GM19467 (cell line): ENCODE measurements at regions not wholly inside any gene's neighbourhood (a gene's known extent, or its start where the extent isn't known, plus 50 kb on each side); places are given as distances from the start of the nearest gene placed in this dataset.
"Not testable (repeated sequence)": the region's sequence is repeated elsewhere in the genome, so short reads cannot be mapped to it uniquely, and the experiment has no call there.

Experiments
- ATAC-seq: cut with Tn5 transposase; IDR thresholded peaks from one replicate; pipeline ENCODE4 v1.9.1; 2021; ENCODE audit warnings: mild to moderate bottlenecking, moderate library complexity; ENCODE audit not compliant: unreplicated experiment

DNA sequence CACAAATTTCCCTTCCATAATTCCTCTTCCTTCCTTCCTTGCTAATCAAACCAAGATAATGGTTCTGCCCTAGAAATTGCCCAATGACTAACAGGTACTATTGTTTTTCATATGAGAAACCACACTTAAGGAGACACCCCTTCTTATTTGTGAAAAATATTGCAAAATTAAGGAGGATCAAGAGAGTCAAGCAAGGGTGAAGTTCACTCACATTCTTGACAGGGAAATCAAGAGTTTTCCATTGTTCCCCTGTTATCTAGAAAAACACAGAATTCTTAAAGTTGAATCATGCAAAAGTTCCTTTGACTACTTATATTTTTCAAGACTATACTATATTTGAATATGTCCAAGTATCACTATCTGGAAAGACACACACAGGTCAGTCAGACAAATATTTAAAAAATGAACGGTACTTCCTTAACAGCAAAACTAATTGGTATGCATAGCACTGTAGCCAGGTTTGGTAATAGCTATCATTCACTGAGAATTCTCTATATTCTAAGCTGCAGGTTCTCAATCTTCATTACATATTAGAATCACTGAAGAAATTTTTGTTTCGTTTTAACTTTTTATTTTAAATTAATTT, 897.2 kb downstream of the DIAPH3 start:
- no peak for ATAC-seq

DNA sequence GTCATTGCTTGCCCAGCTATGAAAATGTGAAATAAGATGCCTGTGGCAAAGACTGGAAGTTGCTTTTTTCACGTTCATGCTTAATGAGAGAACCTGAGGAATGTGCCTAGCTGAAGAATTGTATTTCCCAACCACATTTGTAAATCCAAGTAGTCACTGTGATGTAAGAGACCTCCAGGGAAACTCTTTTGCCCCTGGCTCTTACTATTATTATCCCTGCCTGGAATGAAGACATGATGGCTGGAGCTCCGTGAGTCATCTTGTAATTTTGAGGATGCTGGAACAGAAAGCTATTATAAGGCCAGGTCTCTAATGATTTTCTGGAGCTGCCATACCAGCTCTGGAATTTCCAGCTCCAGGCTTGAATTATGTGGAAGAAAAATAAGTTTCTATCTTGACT, 894.3 kb downstream of the DIAPH3 start:
- no peak for ATAC-seq

DNA sequence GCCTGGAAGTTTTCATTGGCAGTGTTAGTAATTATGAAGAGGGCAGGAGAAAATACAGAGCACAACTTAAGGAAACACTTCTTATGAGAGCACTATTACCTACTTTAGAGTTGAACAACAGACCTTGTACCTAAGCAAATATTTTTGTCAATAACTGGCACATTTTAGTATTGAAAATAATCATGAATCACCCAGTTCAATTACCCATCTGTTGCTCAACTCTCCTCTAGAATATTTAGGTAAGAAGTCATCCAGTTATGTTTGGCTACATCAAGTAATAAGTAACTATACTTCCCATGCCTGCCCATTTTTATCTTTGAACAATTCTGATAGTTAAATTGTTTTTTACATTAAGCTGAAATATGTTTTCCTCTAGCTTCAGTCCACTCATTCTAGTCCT, 893.4 kb downstream of the DIAPH3 start:
- ATAC-seq = no peak

DNA sequence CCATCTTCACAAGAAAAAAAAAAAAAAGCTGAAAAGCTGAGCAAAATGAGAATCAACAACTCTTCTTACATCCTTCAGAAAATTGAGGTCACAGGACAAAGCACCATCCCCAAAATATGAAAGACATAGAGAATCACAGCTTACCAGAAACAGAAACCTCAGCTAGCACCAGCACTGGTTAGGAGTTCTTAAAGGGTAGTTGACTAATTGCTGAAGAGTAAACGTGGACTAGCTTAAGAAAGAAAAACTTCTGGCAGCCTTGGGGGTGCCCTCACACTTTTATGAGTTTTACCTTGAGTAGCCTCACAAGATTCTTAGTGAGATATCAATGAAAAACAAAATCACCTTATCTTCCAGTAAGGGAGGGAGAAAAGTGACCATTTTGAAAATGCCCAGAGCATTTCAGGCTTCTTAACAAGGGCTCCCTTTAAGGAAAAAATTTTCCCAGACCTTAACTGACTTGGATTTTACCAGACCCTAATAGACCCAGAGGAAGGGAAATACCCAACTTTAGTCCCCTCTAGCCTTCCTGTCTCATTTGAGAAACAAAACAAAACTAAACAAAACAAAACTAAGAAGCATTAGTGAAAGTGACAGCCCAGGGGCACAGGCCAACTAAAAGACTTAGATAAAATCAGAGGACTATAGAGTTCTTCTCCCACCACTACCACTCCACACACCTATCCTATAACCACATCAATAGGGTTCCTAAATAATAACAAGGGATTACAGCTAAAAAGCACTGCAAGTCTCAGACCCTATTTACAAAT, 888.6 kb downstream of the DIAPH3 start:
- ATAC-seq = no peak

DNA sequence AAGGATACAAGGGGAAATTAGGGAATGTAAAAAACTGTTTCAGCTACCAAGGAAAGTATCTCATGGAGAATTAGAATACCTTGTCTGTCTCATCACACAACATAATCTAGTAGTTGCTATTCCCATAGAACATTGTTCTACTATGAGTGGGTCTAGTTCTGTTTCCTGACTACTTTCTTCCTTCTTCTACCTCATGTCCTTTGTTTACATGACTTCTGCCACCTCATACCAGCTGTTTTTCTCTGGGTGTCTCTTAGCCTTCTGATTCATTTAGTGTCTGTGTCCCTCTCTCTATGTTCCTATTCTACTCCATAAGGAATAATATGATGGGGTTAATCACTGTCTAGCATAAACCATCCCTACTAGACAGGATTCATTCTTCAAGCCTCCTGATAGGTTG, 887.3 kb downstream of the DIAPH3 start:
- ATAC-seq = no peak

DNA sequence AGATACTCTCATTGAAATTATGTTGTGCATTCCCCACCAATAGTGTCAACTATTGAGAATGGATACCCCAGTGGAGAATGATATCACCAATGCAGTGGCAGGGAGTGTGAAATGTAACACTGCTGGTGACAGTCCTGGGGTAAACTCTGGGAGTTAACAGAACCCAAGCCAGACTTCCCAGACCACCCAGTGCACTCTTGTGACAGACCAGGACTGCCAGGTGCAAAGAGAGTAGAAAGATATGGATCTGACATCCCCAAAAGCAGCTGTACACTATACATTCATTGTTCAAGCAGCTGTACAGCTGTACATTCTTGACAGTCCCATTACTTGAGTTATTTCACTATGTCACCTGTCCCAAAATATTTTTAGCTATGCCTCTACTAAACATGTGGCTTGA, 886.6 kb downstream of the DIAPH3 start:
- no peak for ATAC-seq

DNA sequence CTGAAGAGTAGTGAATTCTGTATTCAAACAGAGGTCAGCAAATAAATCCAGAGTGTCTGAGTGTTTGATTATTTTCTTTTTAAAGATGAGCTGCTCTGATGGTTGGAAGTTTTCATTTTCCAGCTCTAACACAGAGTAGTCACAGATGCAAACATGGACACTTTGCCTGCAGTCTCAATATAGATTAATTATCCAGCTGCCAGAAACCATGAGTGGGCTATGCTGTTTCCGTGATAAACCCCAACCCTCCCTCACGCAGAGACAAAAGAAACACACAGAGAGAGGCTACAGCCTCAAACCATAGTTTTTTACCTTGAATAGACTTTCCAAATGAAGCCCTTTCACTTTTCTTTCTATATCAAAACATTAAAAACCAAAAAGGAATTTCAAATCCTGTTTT, 884.7 kb downstream of the DIAPH3 start:
- no peak for ATAC-seq

DNA sequence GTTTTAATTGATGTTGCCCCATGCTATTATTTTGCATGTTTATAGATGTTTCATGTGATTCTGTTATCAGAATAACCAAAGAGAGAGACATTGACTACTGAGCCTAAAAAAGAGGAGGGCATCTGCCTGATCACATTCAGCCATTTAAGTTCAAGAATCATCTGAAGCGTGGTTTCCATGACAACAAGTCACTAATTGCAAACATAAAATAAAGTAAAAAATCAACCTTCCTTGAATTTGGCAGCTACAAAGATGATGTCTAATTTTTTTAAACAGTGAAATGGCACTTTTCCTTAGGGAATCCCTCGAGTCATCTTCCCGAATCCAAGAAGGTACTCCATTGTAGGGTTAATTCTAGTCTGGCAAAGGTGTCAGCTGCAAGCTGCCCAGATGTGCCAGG, 884.2 kb downstream of the DIAPH3 start:
- no peak for ATAC-seq

DNA sequence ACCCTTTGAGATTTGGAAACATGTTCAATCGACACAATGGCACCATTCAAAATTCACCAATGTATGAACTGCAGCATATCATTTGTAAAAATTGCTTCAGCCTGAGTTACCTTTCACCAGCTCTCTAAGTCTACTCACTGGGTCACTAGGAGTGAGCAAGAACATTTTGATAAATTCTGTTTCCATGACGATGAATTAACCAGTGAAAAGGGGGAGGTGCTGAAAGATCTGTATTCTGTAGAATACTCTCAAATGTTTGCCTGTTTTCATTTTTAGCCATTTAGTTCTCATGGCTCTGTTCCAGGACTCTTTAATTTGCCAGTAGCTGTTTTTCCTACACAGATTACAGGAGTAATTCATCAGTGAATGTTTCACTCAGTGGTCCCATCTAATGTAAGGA, 883.4 kb downstream of the DIAPH3 start:
- no peak for ATAC-seq

DNA sequence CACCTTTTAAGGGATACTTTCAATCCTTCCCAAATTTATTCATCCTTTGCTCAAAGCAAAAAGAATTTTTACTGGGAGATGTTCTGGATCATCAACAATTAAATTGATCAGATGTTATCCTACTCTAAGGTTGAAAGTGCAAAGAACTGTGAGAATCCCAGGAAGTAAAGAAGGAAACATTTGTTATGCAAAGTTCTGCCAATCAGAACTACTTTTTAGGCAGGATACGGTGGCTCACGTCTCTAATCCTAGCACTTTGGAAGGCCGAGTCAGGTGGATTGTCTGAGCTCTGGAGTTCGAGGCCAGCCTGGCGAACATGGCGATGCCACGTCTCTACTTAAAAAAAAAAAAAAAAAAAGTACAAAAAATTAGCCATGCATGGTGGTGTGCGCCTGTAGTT, 882.3 kb downstream of the DIAPH3 start:
- ATAC-seq = no peak

DNA sequence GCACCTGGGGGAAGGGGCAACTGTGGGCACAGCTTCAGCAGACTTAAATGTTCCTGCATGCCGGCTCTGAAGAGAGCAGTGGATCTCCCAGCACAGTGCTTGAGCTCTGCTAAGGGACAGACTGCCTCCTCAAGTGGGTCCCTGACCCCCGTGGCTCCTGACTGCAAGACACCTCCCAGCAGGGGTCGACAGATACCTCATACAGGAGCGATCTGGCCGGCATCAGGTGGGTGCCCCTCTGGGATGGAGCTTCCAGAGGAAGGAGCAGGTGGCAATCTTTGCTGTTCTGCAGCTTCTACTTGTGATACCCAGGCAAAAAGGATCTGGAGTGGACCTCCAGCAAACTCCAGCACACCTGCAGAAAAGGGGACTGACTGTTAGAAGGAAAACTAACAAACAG, 871.5 kb downstream of the DIAPH3 start:
- not testable (repeated sequence) for ATAC-seq

DNA sequence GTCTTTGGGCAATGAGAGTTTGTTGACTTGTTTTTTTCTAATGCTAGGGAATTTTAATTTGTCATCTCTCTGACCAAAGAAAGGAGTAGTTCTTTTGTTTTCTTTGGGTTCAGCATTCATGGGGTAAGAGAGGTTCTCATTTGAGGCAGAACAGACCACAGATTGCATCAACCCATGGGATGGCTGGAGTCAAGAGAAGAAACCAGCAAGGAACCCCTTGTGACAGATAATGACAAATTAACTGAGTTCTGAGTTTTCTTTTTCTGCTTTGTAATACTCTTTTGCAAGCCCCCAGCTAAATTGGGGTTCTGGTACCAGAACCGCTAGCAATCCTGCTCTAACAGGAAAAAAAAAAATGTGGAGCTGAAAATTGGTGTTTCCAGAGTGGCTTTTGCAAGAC, 864.1 kb downstream of the DIAPH3 start:
- no peak for ATAC-seq

DNA sequence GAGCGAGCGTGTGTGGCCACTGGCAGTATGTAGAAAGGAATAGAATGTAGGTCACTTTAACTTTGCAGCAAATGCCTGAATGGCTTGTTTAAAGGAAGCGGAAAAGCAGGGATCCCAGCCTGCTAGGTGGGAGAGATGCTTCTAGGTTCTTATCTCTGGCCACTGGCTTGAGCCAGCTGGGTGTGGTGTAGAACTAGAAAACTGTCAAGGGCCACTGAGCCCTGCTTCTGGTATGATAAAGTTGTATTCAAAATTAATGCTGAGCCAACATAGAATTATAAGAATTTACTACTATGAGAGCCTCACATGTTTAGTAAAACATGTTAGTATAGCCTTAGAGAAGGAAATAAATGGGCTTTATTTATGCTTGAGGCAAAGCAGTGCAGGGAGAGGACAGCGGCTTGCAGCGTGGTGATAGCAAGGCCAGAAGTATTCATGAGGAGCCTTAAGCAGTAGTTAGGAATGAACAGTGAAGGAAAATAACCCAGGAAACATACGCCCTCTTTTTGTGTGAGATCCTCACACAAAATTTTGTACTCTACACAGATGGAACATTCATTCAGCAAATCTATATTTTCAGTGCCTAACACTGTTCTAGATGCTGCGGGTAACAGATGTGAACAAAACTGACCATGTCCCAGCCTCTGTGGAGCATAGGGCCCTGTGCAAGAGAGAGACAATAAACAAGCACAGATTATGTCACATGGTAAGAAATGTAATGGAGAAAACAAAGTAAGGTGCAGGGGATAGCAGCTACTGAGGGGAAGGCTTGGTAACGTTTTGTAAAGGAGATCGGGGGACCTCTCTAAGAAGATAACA, 863.2 kb downstream of the DIAPH3 start:
- ATAC-seq = no peak

DNA sequence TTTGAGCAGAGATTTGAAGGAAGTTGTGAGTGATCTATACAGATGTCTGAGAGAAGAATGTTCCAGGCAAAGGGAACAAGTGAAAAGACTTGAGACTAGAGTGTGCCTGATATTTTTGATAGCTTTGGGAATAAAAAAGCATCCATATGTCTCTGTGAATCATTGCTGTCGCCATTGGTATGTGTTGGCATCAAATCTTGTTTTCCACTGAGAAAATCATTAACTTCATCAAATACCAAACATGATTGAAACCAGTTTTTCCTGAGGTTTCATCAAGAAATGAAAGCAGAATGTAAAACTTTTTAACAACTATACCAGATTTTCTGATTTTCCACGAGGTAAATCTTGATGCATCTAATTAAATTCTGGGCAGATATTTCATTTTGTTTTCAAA, 862.6 kb downstream of the DIAPH3 start:
- ATAC-seq = no peak

DNA sequence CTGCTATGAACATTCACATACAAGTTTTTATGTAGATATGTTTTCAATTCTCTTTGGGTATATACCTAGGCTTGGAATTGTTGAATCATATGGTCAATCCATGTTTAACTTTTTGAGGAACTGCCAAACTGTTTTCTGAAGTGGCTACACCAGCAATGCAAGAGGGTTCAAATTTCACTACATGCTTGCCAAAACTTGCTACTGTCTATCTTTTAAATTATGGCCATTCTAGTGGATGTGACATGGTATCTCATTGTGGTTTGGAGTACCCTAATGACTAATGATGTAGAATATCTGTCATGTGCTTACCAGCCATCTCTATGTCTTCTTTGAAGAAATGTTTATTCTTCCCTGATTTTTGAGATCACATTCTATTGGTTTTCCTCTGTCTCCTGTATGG, 860.3 kb downstream of the DIAPH3 start:
- no peak for ATAC-seq

DNA sequence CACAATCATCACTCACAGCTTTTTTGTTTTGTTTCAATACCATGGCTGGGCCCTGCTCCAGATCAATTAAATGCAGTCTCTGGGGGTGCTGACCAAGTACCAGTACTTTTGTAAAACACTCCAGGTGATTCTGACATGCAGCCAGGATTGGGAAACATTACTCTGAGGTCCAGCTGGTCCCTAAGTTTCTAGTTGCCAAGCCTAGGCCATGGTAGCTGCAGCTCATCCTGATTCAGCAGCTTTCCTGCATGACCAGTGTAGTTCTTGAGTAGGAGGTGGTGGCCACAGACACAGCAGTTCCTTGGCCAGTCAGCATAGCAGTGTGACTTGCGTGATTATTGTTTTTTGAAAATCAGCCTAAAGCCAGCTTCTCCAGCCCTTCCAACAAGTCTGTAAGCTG, 859.1 kb downstream of the DIAPH3 start:
- ATAC-seq = no peak

DNA sequence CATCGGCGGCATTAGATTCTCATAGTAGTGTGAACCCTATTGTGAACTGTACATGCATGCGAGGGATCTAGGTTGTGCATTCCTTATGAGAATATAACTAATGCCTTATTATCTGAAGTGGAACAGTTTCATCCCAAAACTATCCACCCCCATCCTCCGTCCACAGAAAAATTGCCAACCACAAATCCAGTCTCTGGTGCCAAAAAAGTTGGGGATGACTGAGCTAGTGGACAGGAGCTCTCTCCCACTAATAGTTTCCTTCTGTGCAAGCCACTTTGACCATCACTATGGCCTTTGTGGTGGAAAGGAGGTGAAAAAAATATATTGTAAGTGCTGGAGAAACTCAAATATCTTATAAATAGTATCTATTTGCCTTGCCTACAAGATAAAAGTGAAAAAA, 857.8 kb downstream of the DIAPH3 start:
- ATAC-seq = no peak

DNA sequence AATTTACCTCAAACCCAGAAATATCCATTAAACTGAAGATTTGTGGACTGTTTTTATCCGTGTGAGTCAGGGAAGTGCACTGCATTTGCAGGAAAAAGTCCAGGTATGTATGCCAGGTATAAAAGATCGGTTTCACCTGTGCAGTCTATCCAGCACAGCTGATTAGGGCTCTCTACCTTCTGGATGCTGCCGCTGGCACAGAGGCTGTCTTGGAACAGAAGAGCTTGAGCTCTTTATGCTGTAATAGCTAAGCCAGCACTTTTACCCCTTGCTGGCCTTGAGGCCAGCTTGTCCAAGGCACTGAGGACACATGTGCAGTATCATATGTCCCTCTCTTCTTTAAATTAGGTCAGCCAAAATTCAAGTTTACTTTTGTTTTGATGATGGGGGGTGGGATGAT, 851.0 kb downstream of the DIAPH3 start:
- no peak for ATAC-seq

DNA sequence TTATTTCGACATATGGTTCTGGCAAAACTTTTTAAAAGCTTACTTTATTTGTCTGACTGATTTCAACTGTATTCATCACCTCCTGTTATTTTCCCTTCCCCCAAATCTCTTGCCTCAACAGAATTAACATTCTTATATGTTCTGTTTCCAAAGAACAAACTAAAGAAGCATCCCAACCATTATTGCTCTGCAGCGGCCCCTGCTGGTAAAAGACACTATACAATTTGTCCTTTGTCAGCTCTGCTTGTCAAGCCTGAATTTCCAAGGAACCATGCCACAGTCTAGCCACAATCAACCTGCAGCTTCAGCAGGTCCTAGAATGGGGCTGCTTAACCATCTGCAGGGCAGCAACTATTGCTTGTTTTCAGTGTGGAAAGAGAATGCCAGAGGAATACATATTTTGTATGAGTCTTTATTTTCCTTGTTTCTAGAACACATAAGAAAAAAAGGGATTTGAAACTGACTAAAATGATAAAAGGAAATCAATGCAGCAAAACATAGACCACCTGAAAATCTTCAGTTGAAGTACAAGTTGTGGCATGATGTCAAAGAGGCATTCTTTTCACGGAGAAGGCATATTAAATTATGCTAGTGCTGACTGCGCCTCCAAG, 845.3 kb downstream of the DIAPH3 start:
- peak; percentile 77 for ATAC-seq

DNA sequence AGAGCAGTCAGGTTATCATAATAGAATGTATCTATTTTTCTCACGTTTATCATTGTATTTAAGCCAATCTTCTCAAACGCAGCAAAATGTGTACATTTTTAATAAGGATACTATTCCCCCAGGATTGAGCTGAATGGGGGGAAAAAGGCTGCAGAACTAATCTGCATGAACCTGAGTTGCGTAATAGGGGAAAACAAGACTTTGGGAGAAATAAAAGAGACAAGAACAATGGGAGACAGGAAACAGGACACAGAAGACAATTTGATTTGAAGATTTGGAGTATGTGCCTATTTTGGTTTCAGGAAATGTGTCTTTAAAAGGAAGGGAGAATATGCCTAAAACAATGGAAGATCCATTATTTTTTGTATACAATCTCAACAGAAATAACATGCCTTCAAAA, 844.5 kb downstream of the DIAPH3 start:
- no peak for ATAC-seq

DNA sequence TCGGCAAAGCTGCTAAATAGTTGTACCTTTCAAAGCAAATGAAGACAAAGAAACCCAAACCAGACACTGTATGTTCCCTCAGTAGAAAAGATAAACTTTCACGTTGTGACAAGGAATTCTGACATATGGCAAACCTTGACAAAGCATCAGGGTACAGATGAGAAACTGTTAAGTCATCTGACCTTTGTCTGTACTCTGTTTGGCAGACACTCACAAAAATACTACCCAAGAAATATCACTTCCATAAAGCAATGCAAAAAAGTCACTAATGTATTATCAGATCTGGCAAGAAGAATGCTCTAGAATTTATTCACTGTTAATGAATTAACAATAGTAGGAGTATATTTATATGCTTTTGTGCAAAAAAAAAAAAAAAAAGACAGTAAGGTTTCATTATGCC, 843.7 kb downstream of the DIAPH3 start:
- ATAC-seq = no peak

DNA sequence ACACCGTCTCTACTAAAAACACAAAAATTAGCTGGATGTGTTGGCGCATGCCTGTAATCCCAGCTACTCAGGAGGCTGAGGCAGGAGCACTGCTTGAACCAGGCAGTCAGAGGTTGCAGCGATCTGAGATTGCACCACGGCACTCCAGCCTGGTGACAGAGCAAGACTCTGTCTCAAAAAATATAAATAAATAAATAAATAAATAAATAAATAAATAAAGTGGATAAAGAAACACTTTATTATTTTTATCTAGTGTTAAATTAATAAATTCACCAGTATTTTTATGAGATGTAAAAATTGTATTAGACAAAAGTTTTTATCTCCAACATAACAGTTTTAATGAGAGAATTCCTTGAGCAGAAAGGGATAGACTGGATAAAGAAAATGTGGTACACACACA, 839.3 kb downstream of the DIAPH3 start:
- not testable (repeated sequence) for ATAC-seq
